GM12874 (cell line): ENCODE measurements at regions not wholly inside any gene's neighbourhood (a gene's known extent, or its start where the extent isn't known, plus 50 kb on each side); places are given as distances from the start of the nearest gene placed in this dataset.

Experiments
- TF ChIP-seq, protein P1 (sequence below): IDR thresholded peaks from 2 replicates; pipeline ENCODE4 v1.5.1; 2011; ENCODE audit warnings: low read depth, mild to moderate bottlenecking, control low read depth, low read length, moderate library complexity; ENCODE audit not compliant: insufficient read depth

- TF ChIP-seq, protein P1, sequence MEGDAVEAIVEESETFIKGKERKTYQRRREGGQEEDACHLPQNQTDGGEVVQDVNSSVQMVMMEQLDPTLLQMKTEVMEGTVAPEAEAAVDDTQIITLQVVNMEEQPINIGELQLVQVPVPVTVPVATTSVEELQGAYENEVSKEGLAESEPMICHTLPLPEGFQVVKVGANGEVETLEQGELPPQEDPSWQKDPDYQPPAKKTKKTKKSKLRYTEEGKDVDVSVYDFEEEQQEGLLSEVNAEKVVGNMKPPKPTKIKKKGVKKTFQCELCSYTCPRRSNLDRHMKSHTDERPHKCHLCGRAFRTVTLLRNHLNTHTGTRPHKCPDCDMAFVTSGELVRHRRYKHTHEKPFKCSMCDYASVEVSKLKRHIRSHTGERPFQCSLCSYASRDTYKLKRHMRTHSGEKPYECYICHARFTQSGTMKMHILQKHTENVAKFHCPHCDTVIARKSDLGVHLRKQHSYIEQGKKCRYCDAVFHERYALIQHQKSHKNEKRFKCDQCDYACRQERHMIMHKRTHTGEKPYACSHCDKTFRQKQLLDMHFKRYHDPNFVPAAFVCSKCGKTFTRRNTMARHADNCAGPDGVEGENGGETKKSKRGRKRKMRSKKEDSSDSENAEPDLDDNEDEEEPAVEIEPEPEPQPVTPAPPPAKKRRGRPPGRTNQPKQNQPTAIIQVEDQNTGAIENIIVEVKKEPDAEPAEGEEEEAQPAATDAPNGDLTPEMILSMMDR = no peak
These were observed 148.4 kb upstream of the RIMS1 start for GRCh38 chr6:71737953-71738352.

GRCh38 chr6:71745525-71745924 is 140.8 kb upstream of the RIMS1 start:
- TF ChIP-seq, protein P1 = no peak

GRCh38 chr6:71766146-71766760 is 120.1 kb upstream of the RIMS1 start:
- TF ChIP-seq, protein P1 = no peak

GRCh38 chr6:71766796-71767195 is 119.6 kb upstream of the RIMS1 start:
- TF ChIP-seq, protein P1 = no peak

- TF ChIP-seq, protein P1 = no peak
These were observed 118.0 kb upstream of the RIMS1 start for GRCh38 chr6:71768356-71768755.

- TF ChIP-seq, protein P1 = no peak
These were observed 77.5 kb upstream of the RIMS1 start for GRCh38 chr6:71808865-71809264.

- TF ChIP-seq, protein P1 = no peak
These were observed 75.5 kb upstream of the RIMS1 start for GRCh38 chr6:71810880-71811279.

GRCh38 chr6:71822625-71823024 is 63.7 kb upstream of the RIMS1 start:
- TF ChIP-seq, protein P1 = no peak
